HG02759 (cell line): ENCODE measurements at regions not wholly inside any gene's neighbourhood (a gene's known extent, or its start where the extent isn't known, plus 50 kb on each side); places are given as distances from the start of the nearest gene placed in this dataset.

Experiments
- ATAC-seq: cut with Tn5 transposase; IDR thresholded peaks from one replicate; pipeline ENCODE4 v1.9.1; 2021; ENCODE audit warnings: mild to moderate bottlenecking, moderate library complexity; ENCODE audit not compliant: unreplicated experiment

DNA sequence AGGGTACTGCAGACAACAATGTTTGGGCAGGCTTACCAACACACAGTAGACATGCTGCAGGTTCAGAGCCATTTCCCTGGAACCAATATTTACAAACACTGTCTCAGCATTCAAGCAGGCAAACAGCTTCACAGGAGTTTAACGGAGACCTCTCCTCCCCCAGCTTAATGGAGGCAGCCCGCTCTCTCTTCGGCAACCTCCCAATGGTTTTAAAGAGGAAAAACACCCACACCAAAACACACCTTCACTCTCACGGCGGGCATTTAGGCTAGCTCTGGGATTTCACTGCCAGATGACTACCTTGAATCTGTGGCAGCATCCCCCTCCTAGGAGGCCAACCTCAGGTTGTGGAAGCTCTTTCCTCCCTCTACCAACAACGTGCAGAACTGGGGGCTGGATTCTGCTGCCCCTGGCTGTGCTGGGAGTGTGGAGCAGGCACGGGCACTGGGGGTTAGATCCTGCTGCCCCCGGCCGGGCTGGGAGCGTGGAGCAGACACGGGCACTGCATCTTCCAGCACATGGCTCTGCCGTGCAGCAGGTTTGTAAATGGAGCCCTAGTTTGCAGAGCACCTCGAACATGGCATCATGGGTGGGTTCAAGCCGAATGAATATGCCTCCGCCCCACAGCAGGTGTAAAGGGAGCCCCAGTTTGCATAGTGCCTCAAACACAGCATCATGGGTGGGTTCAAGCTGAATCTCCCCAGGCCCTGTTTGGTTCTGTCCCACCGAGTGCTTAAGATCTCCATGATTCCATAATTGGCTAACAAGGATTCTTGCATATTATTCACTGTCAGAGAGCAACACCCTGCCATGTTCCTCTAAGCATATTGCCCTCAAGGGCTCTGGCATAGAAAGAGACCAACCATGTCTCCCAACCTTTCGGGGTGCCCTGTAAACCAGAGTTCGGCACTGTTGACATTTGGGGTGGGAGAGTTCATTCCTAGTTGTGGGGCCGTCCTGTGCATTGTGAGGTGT lies 86.4 kb downstream of the RBFOX3 start:
- no peak for ATAC-seq

GRCh38 chr17:79522414-79522813 lies 88.4 kb downstream of the RBFOX3 start:
- no peak for ATAC-seq

- no peak for ATAC-seq
Observed at GRCh38 chr17:79521225-79521624, 89.6 kb downstream of the RBFOX3 start.

GRCh38 chr17:79520167-79521165 lies 90.4 kb downstream of the RBFOX3 start:
- no peak for ATAC-seq

- no peak for ATAC-seq
Observed at GRCh38 chr17:79519601-79520000, 91.2 kb downstream of the RBFOX3 start.

- no peak for ATAC-seq
Observed at GRCh38 chr17:79518585-79519523, 92.0 kb downstream of the RBFOX3 start.

GRCh38 chr17:79517827-79518584 lies 92.8 kb downstream of the RBFOX3 start:
- ATAC-seq = no peak

GRCh38 chr17:79515646-79516571 lies 94.9 kb downstream of the RBFOX3 start:
- ATAC-seq = no peak

- no peak for ATAC-seq
Observed at GRCh38 chr17:79515110-79515509, 95.7 kb downstream of the RBFOX3 start.

GRCh38 chr17:79513820-79514535 lies 96.9 kb downstream of the RBFOX3 start:
- no peak for ATAC-seq

DNA sequence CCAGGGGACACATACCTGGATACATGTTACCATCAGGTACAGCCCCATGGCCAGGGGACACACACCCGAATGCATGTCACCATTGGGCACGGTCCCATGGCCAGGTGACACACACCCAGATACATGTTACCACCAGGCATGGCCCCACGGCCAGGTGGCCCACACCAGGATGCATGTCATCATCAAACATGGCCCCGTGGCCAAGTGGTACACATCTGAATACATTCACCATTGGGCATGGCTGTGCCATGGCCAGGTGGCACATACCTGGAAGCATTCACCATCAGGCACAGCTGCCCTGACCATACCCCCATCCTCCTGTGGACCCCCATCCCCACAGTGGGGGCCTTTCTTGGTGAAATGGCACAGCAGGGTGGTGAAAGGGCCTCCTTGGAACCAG lies 97.6 kb downstream of the RBFOX3 start:
- ATAC-seq = no peak

DNA sequence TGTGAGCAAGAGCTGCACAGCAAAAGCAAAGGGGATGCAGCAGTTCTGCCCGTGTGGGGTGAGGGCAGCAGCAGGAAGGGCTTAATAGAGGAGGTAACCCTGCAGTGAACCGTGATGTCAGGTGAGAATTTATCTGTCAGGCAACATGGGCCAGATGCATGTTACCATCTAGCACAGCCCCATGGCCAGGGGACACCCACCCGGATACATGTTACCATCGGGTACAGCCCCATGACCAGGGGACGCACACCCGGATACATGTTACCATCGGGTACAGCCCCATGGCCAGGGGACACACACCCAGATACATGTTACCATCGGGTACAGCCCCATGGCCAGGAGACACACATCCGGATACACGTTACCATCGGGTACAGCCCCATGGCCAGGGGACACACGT lies 99.4 kb downstream of the RBFOX3 start:
- ATAC-seq = no peak

- ATAC-seq = no peak
Observed at GRCh38 chr17:79510071-79510470, 100.8 kb downstream of the RBFOX3 start.

DNA sequence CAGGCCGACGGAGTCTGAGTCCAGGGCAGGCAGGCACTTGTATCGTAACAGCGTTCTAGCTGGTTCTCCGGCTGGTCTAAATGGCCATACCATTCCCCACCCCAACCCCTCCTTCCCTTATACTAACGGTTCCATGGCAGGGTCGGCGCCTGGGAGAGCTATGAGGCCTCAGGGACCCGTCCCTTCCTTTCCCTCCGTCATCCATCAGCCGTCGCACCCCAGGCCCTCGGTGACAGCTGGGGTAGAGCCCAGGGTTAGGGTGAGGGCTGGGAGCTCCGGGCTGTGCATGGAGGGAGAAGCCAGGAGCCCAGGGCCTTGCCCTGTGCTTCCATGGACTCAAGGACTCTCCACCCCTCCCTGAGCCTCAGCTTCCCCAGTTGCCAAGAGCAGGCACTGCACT lies 101.4 kb downstream of the RBFOX3 start:
- no peak for ATAC-seq

DNA sequence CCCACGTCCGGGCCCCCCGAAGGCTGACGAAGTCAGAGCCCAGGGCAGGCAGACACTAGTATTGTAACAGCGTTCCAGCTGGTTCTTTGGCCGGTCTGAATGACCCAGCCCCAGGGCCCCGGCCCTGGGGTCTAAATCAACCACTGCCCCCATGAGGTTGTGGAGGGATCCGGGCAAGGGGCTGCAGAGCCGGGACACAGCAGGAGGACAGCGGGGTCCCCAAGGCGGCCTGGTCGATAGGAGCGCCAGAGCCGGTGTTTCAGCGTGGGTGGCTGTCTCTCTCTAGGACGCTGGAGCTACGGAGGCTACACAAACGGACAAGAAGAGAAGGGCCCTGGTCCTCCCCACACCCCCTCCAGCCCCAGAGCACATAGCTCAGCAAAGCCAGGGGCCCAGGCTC lies 101.8 kb downstream of the RBFOX3 start:
- ATAC-seq = no peak

- no peak for ATAC-seq
Observed at GRCh38 chr17:79508291-79508716, 102.5 kb downstream of the RBFOX3 start.

DNA sequence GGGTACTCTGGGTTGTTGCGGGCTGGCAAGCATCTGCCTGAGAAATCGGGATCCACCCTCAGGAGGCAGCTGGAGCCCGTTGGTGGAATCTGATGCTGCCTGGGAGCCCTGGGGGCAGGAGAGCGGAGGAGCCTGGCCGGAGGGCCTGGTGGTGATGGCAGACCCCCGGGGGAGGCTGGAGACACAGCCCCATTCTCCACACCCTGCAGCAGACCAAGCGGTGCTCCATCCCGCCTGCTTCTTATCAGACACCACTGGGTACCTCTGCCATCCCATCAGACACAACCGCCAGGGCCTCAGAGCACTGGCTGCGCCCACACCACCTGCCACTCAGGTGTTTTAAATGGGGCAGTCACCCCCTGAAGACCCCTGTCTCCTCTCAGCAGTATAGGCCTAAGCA lies 103.9 kb downstream of the RBFOX3 start:
- ATAC-seq = no peak
